ENCODE measurements at regions not wholly inside any gene's neighbourhood (a gene's known extent, or its start where the extent isn't known, plus 50 kb on each side); places are given as distances from the start of the nearest gene placed in this dataset.

DNA sequence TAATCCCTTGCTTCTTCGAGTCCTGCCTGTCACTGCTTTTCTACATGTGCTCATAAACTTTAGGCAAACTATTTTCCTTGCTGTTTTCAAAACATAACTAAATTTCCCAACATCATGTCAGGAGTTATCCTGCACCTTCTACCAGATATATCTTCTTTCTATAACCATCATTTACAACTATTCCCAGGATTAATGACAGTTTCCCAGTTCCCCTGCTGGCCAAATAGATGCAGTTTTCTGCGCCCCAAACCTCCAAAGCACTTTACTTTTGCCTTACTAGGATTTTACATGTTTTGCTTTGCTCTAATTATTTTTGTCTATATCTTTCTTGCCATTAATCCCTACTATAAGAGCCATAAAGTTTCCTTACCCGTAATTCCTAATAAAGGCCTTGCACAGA is 122.5 kb downstream of the GLUL start:
- no peak for DNase-seq

DNA sequence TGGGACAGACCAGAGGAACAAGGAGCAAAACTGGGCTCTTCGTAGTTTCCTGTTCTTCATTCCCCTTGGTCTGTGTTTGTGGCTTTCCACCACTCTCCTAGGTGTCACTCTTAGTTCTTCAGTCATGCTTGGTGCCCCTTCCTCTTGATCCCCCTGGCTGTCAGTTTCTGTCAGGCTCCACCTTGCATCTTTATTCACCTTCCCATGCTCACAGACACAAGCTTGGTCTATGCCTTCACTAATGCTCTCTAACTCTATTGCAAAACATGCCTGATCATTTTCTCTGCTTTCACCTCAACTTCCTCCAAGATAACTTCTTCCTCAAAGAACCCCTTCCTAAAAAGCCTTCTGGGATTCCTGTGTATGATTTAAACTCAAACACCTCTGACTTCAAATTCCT is 122.9 kb downstream of the GLUL start:
- Mint-ChIP-seq H3K36me3 (ENCODE audit: insufficient read depth, unreplicated experiment) (no peaks in the 10 kb centered on the region), H3K4me1 (ENCODE audit: low read depth, unreplicated experiment) (no peaks in the 10 kb centered on the region), H3K9me3 (ENCODE audit: low read depth, unreplicated experiment) (no peaks in the 10 kb centered on the region), H3K4me3 (ENCODE audit: low read depth, unreplicated experiment) (no peak overlapping the region), H3K27ac (ENCODE audit: unreplicated experiment) (no peak overlapping the region), H3K27me3 (ENCODE audit: unreplicated experiment) (peaks cover 27% of the 10 kb centered on the region)
- no TSS peak for BruUV-seq (replicated peaks)
- TF ChIP-seq, protein P1, sequence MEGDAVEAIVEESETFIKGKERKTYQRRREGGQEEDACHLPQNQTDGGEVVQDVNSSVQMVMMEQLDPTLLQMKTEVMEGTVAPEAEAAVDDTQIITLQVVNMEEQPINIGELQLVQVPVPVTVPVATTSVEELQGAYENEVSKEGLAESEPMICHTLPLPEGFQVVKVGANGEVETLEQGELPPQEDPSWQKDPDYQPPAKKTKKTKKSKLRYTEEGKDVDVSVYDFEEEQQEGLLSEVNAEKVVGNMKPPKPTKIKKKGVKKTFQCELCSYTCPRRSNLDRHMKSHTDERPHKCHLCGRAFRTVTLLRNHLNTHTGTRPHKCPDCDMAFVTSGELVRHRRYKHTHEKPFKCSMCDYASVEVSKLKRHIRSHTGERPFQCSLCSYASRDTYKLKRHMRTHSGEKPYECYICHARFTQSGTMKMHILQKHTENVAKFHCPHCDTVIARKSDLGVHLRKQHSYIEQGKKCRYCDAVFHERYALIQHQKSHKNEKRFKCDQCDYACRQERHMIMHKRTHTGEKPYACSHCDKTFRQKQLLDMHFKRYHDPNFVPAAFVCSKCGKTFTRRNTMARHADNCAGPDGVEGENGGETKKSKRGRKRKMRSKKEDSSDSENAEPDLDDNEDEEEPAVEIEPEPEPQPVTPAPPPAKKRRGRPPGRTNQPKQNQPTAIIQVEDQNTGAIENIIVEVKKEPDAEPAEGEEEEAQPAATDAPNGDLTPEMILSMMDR (IDR thresholded peaks at IDR 0.05; ENCODE audit: unreplicated experiment) = no peak
- no peak for DNase-seq
- CTCF ChIA-PET = no interaction called here
- intact Hi-C loops (cut with micrococcal nuclease; ENCODE audit: unreplicated experiment) = no loop called here

More for the DNA sequence above, 122.5 kb downstream of the GLUL start:
- peaks cover 27% of the 10 kb centered on the region for H3K27me3 Mint-ChIP-seq (ENCODE audit: unreplicated experiment)
- CTCF ChIA-PET = no interaction called here
- H3K27ac Mint-ChIP-seq (ENCODE audit: unreplicated experiment) = no peak overlapping the region
- no peak overlapping the region for H3K4me3 Mint-ChIP-seq (ENCODE audit: low read depth, unreplicated experiment)
- H3K4me1 Mint-ChIP-seq (ENCODE audit: low read depth, unreplicated experiment) = no peaks in the 10 kb centered on the region
- H3K36me3 Mint-ChIP-seq (ENCODE audit: insufficient read depth, unreplicated experiment) = no peaks in the 10 kb centered on the region
- intact Hi-C loops (cut with micrococcal nuclease; ENCODE audit: unreplicated experiment) = no loop called here
- TF ChIP-seq, protein P1 (IDR thresholded peaks at IDR 0.05; ENCODE audit: unreplicated experiment) = no peak
- BruUV-seq (replicated peaks) = no TSS peak
- H3K9me3 Mint-ChIP-seq (ENCODE audit: low read depth, unreplicated experiment) = no peaks in the 10 kb centered on the region

DNA sequence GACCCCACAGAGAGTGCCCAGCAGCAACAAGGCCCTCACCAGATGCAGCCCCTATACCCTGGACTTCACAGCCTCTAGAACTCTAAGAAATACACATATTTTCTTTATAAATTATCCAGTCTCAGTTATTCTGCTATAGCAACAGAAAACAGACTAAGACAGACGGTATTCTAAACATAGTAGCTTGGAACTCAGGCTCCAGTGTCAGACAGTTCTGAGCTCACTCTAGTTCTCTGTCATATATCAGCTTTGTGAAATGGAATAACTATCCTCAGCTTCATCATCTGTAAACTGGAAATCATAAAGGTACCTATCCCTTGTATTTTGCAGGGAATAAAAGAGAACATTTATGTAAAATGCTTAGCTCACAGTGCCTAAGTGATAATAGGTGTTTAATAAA is 127.4 kb downstream of the GLUL start:
- Mint-ChIP-seq H3K4me3 (ENCODE audit: low read depth, unreplicated experiment) (no peak overlapping the region), H3K9me3 (ENCODE audit: low read depth, unreplicated experiment) (no peaks in the 10 kb centered on the region), H3K27ac (ENCODE audit: unreplicated experiment) (no peak overlapping the region), H3K36me3 (ENCODE audit: insufficient read depth, unreplicated experiment) (no peaks in the 10 kb centered on the region), H3K4me1 (ENCODE audit: low read depth, unreplicated experiment) (no peaks in the 10 kb centered on the region), H3K27me3 (ENCODE audit: unreplicated experiment) (no peaks in the 10 kb centered on the region)
- DNase-seq = no peak
- no TSS peak for BruUV-seq (replicated peaks)
- intact Hi-C loops (cut with micrococcal nuclease; ENCODE audit: unreplicated experiment) = no loop called here
- TF ChIP-seq, protein P1 (IDR thresholded peaks at IDR 0.05; ENCODE audit: unreplicated experiment) = no peak
- CTCF ChIA-PET = no interaction called here

DNA sequence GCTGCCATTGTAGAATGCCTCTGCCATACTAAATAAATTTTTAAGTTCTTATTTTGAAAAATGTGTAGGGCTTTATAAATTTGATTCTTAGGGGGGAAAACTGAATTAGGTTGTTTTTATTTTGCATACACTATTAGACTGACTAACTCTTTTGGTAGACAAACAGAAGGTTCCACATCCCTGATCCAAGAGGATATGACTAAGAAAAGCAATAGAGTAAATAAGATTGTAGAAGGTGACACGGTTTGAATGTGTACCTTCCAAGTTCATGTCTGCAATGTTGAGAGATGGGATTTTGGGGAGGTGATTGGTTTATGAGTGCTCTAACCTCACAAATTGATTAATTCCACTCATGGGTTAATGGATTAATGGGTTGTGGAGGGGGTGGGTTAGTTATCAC is 127.9 kb downstream of the GLUL start:
- TF ChIP-seq, protein P1 (IDR thresholded peaks at IDR 0.05; ENCODE audit: unreplicated experiment) = no peak
- no peak overlapping the region for H3K4me3 Mint-ChIP-seq (ENCODE audit: low read depth, unreplicated experiment)
- H3K9me3 Mint-ChIP-seq (ENCODE audit: low read depth, unreplicated experiment) = no peaks in the 10 kb centered on the region
- no peak for DNase-seq
- CTCF ChIA-PET = no interaction called here
- BruUV-seq (replicated peaks) = no TSS peak
- H3K27me3 Mint-ChIP-seq (ENCODE audit: unreplicated experiment) = no peaks in the 10 kb centered on the region
- H3K27ac Mint-ChIP-seq (ENCODE audit: unreplicated experiment) = no peak overlapping the region
- H3K4me1 Mint-ChIP-seq (ENCODE audit: low read depth, unreplicated experiment) = no peaks in the 10 kb centered on the region
- no peaks in the 10 kb centered on the region for H3K36me3 Mint-ChIP-seq (ENCODE audit: insufficient read depth, unreplicated experiment)
- intact Hi-C loops (cut with micrococcal nuclease; ENCODE audit: unreplicated experiment) = no loop called here

DNA sequence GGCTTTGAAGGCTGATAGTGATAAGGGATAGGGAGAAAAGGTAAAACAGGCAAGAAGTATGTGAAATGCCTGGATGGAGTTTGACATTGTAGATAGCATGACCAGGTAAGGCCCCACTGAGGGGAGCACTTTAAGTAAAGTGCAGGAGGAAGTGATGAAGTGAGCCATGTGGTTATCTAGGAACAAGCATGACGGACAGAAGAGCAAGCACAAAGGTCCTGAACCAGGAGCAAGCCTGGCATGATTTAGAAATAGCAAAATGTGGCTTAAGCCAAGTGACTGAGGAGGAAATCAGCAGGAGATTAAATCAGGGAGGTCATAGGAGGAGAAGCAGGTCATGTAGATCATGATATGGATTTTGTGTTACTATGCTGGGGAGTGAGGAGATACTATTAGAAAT is 129.2 kb downstream of the GLUL start:
- no peaks in the 10 kb centered on the region for H3K9me3 Mint-ChIP-seq (ENCODE audit: low read depth, unreplicated experiment)
- H3K36me3 Mint-ChIP-seq (ENCODE audit: insufficient read depth, unreplicated experiment) = no peaks in the 10 kb centered on the region
- H3K4me1 Mint-ChIP-seq (ENCODE audit: low read depth, unreplicated experiment) = no peaks in the 10 kb centered on the region
- H3K27ac Mint-ChIP-seq (ENCODE audit: unreplicated experiment) = no peak overlapping the region
- no peaks in the 10 kb centered on the region for H3K27me3 Mint-ChIP-seq (ENCODE audit: unreplicated experiment)
- CTCF ChIA-PET = no interaction called here
- intact Hi-C loops (cut with micrococcal nuclease; ENCODE audit: unreplicated experiment) = no loop called here
- no TSS peak for BruUV-seq (replicated peaks)
- H3K4me3 Mint-ChIP-seq (ENCODE audit: low read depth, unreplicated experiment) = no peak overlapping the region
- TF ChIP-seq, protein P1 (IDR thresholded peaks at IDR 0.05; ENCODE audit: unreplicated experiment) = no peak
- no peak for DNase-seq

Measured in Calu3 (cell line).